HG03135 (cell line): ENCODE measurements at regions not wholly inside any gene's neighbourhood (a gene's known extent, or its start where the extent isn't known, plus 50 kb on each side); places are given as distances from the start of the nearest gene placed in this dataset.
A peak's percentile ranks its signal among the peaks of the same experiment; 100 is the strongest.
"Not testable (repeated sequence)": the region's sequence is repeated elsewhere in the genome, so short reads cannot be mapped to it uniquely, and the experiment has no call there.

Source experiments
- ATAC-seq: cut with Tn5 transposase; IDR thresholded peaks from one replicate; pipeline ENCODE4 v1.9.1; 2021; ENCODE audit warnings: mild to moderate bottlenecking, moderate library complexity; ENCODE audit not compliant: unreplicated experiment

DNA sequence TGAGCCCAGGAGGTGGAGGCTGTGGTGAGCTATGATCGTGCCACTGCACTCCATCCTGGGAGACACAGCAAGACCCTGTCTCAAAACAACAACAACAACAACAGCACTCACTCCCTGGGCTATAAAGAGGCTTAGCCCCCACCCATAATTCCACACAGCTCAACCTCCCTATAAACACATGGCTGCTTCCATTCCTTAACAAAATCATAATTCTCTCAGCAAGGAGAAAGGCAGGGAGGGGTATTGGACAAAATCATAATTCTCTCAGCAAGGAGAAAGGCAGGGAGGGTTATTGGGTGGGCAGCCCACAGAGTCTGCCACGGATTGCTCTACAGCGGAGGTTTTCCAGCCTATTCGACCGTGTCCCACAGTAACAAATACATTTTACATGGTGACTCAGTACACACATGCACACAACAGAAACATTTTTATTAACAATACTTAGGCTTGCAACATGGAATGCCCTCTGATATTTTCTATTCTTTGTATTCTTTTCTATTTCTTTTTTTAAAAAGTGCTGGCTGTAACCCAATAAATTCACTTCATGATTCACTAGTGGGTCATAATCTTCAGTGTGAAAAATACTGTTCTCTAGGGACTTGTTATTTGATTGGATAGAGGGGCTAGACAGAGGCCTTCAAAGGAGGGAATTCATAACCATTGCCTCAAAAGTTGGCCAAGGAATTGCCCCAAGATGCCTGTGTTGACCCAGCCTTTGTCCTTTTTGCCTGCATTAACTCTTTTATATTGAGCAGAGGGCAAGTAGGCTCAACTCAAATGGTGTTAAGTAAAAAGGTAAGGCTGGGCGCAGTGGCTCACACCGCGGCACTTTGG, 50.6 kb upstream of the ZMYND8 start:
- ATAC-seq, result no peak

DNA sequence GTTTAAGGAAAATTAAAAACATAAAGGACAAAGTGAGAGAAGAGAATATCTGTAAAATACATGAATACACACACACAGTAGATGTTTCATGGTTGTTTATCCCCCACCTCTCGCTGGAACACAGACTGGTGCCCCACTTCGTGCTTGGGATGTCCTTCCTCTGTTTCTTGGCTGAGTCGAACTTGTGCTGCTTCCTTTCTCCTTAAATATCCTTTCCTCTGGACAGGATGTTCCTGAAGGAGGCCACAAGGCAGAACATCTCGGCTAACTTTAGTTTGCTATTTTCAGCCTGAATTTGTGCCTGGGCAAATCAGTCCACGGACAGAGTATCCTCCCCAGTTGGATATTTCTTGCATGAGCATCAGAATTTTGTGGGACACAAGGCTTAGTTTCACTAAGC, 54.7 kb upstream of the ZMYND8 start:
- no peak for ATAC-seq

DNA sequence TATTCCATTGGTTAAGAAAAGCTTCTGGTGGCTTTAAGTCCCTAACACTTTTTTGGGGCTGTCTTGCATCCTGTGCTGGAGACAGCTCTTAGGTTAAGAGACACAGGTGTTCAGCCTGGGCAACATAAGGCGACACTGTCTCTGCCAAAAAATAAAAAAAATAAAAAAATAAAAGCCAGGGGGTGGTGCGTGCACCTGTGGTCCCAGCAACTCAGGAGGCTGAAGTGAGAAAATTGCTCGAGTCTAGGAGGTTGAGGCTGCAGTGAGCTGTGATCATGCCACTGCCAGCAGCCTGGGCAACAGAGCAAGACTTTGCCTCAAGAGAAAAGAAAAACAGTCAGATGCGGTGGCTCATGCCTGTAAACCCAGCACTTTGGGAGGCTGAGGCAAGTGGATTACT, 55.6 kb upstream of the ZMYND8 start:
- no peak for ATAC-seq

DNA sequence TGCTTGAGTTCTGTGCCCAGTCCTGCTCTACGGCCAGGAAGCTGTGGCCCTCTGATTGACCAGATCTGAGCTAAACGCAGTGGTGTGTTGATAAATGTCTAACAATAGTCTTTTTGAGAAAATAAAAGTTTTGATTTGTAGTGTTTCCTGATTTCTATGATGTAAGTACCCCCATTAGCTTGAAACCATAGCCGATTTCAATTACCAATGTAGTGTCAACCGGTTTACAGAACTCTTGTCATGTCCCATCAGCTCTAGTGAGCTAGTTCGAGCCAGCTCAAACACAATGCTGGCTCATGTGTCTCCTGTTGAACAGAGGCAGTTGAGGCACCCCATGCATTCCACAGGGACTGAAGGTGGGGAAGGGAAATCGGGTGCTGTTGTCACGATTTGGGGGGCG, 56.7 kb upstream of the ZMYND8 start:
- ATAC-seq, result no peak

DNA sequence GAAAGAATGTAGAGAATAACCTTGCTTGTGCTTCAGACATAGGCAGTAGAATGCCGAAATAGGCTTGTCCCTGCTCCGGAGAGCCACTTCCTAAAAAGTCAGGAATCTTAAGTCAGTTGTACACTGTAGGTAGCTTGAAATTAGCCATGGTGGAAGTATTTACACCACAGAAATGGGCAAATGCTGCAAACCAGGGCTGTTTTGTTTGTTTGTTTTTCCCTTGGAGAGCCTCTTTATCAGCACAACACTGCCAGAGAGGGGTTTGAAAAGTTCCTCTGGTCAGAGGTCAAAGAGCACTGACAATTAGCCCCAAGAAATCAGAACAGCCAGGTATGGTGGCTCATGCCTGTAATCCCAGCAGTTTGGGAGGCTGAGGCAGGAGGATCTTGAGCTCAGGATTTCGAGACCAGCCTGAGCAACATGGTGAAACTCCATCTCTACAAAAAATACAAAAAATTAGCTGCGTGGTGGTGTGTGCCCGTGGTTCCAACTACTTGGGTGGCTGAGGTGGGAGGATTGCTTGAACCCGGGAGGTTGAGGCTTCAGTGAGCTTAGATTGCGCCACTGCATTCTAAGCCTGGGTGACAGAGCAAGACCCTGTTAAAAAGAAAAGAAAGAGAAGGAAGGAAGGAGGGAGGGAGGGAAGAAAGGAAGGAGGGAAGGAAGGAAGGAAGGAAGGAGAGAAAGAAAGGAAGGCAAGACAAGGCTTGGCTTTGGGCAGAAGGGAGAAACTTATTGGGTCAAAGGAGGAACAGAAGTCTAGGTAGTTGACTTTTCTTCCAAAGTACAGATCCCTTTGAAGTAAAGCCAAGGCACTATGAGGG, 61.0 kb upstream of the ZMYND8 start:
- no peak for ATAC-seq

DNA sequence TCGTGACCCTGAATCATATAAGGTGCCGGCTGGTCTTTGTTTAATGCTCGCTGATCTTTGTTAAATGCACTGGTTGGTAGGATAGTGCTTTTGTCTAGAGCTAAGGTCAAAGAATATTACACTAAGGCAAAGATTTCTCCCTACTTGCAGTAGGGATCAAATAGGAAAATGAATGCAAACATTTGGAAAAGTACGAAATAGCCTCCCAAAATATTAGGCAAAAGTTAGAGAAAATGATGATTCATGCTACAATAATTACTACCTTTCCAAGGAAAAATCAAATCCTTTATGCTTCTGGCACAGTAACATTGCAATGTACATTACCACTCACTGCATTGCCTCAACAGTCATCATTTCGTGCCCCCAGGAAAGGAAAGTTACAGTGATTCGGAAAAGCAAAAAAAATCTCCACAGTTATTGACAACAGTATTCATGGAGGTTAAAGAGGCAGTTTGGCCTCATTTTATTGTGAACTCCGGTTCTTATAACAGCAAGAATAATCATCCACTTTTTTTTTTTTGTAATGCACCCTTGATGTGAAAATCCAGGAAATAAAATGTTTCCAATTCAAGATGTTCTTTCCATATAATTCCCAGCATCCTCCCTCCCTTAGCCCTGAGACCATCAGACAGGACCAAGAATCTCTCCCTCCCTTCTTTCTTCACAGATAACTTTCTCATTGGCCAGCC, 61.7 kb upstream of the ZMYND8 start:
- ATAC-seq, result no peak

DNA sequence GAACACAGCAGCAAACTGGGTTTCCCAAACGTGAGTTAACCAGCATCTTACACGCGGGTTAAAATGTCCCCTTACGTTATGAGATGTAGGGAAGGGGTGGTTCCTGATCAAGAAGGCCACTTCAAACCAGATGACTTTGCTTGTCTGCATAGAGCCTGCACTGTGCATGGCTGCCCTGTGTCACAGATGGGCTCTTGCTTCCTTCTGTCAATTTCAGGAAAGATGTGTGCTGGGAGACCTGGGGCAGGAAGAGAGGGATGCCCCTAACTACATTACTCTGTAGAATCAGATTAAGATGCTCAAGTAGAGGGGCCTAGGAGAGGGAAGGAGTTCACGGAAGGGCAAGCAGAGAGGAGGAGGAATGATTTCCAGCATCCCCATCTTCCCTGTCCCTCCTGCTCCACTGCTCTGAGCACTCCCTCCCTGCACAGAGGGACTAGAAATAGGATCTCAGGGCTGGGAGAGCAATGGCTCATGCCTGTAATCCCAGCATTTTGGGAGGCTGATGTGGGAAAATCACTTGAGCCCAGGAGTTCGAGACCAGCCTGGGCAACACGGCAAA, 63.5 kb upstream of the ZMYND8 start:
- no peak for ATAC-seq

DNA sequence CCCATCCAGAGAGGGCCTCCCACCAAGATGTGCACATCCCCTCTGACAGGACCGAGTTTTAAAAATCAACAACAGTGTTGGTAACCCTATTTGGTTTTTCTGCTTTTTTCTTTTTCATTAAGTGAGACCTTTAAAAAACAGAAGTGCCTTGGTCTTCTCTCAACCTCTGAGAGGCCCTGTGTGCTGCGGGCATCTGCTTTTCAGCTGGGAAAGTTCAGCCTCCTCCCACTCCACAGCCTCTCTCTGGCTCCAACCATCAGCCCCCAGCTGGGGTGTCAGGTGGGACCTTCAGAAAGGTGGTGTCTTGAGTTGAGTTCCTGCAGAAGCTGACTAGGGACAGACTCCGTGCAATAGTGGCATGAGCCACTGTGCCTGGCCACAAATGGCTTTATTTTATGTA, 64.6 kb upstream of the ZMYND8 start:
- no peak for ATAC-seq

DNA sequence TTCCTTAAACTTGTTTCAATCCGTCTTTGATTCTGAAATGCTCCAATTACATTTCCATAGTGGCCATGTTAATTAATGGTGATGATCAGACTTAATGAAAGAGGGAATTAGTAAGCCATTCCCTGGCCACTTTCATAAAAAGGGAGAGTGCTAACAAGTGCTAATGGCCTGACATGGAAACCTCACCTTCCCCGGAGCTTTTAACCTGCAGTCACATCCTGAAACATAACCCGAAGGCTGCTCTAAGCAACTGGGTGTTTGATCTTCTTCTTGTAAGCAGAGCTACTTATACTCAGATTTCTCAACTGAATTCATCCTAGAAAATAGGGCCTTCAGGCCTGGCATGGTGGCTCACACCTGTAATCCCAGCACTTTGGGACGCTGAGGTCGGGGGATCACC, 67.1 kb upstream of the ZMYND8 start:
- no peak for ATAC-seq

DNA sequence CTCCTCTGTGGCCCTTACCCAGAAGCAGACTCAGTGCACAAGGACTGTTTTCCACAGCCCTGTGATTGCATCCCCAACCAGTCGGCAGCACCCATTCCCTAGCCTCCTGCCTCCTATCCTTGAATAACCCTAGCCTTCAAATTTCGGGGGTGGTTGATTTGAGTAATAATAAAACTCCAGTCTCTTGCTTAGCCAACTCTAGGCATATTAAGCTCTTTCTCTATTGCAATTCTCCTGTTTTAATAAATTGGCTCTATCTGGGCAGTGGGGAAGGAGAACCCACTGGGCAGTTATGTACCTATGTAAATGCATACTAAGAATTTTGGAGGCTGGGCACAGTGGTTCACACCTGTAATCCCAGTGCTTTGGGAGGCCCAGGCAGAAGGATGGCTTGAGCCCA, 70.6 kb upstream of the ZMYND8 start:
- ATAC-seq, result no peak

DNA sequence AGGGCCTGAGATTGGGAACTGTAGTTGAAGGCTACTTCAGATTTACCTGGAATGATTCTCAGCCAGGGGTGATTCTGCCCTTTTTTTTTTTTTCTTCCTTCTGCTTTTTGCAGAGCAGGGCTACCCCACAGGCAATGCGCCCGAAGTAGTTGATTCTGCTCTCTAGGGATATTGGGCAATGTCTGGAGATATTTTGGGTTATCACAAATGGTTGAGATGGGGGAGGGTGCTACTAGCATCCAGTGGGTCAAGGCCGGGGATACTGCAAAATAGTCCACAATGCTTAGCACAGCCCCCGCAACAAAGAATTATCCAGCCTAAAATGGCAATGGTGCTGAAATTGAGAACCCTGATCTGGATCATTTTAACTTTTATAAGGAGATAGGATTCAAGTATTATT, 71.2 kb upstream of the ZMYND8 start:
- no peak for ATAC-seq

DNA sequence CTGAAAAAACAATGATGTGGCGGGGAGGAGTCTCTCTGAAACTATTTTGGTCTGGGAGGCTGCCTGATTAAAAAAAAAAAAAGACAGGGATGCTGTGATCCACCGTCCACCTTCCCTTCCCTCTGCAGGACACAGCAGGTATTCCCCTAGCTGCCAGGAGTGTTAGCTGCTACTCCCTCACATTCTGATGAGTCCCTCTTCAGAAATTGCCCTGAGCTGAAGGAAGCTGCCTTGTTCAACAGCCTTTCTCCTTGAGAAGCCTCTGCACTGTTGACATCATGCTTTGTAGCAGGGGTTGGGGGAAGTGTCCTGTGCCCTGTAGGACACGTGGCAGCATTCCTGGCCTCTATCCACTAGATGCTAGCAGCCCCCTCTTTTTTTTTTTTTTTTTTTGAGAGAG, 71.7 kb upstream of the ZMYND8 start:
- no peak for ATAC-seq

DNA sequence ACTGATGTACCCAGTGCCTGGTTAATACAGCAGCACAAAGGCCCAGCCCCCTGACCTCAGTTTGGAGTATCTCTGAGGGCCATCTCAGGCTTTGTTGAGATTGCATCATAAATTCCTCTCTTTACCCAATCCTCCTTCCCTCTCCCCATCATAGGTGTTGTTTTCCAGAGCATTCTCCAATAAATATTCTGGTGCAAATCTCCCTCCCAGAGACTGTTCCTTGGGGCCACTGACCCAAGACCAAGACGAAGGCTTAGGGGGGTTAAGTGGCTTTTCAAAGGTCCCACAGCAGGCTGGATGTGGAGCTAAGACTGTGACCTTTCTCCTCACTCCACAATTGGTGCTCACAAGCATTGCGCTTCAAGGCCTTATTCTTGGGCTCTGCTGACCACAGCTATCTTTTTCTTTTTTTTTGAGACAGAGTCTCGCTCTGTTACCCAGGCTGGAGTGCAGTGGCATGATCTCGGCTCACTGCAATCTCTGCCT, 72.4 kb upstream of the ZMYND8 start:
- no peak for ATAC-seq

DNA sequence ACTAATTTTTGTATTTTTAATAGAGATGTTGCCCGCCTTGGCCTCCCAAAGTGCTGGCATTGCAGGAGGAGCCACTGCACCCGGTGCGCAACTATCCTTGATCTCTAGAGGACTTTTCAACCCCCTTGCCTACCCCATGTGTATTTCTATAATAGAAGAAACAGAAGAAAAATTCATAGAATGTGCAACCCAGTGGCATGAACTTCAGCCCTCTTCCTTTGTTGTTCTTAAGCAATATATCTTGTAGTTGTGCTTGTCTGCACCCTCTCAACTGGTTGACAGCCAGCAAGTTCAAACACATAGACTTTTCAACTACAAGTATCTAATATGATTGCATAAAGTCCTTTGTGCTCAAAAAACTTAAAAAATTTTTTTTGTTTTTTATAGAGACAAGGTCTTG, 72.3 kb upstream of the NCOA3 start:
- ATAC-seq, result no peak

DNA sequence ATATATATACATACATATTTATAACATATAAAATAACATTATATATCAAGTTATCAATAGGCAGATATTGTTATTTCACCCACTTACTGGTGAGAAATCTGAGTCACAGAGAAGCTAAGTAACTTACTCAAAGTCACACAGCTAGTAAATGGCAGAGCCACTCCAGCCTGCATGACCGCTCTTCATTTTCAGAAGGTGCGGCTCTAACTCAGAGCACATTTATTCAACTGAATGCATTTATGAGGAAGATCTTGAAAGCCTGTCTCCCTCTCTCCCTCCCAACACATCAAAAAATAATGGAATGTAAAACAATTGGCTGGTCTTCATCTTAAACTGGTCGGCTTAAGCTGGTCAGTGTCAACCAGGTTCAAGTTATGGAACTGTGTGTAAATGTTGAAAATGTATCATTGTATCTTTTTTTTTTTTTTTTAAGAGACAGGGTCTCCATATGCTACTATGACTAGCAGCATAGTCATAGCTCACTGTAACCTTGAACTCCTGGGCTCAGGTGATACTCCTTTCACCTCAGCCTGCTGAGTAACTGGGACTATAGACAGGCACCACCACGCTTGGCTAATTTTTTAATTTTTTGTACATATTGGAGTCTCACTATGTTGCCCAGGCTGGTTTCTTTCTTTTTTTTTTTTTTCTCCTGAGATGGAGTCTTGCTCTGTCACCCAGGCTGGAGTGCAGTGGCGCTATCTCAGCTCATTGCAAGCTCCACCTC, 70.7 kb upstream of the NCOA3 start:
- no peak for ATAC-seq

DNA sequence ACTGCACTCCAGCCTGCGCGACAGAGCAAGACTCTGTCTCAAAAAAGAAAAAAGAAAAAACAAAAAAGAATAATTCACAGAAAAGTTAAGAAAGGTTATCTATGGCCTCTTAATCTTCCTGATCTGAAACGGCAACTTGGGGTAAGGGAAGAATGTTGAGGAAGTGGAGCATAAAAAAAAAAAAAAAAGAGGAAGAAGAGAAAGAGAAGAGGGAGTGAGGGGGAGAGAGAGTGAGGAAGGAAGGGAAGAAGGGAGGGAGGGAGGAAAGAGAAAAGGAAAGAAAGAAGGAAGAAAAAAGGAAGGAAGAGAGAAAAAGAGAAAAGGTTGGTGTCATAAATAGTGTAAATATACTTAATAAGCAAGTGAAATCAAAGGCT, 68.9 kb upstream of the NCOA3 start:
- no peak for ATAC-seq

DNA sequence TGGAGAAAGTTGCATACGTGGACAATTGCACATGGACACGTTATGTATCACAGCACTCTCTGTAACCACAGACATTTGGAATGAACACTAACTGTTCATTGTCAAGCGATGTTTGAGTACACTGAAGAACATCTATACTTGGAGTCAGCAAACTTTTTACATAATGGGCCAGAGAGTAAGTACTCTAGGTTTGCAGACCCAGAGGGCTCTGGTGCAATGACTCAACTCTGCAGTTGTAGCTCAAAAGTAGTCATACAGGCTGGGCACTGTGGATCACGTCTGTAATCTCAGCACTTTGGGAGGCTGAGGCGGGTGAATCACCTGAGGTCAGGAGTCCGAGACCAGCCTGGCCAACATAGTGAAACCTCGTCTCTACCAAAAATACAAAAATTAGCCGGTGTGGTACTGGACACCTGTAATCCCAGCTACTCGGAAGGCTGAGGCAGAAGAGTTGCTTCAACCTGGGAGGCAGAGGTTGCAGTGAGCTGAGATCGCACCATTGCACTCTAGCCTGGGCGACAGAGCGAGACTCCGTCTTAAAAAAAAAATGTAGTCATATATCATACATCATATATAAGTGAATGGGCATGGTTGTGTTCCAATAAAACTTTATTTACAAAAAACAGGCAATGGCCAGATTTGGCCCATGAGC, 67.4 kb upstream of the NCOA3 start:
- ATAC-seq, result not testable (repeated sequence)

DNA sequence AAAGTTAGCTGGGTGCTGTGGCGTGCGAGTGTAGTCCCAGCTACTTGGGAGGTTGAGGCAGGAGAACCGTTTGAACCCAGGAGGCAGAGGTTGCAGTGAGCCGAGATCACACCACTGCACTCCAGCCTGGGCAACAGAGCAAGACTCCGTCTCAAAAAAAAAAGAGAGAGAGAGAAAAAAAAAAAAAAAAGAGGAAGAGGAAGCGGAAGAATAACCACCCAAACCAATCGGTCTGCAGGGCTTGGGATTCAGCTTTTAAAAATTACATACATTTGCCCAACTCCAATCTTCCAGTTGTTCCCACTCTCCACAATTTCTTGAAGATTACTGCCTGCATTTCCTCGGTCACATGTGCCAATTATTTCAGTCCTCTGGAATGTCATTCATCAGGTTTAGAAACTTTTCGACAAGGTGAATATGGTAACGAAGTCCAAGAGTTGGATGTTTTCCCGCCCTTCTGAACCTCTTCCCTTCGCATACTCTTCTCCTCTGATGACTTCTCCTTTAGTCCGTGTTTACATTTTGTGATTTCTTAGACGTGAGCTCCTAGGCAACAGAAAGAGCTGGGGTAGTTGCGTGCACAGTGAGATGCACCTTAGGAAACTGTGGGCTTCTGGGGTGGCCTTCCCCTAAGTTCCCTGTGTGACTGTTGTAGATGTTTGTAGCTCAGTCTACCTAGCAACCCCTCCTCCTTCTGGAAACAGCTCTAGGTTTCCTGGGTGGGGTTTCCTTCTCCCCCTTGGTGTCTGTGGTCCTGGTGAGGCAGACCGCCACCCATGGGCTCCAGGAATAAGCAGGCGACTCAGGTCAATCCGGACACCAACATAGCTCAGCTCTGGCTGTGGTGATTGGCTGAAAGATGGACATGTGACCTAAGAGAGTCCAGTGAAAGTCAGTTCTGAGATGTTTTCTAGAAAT, 63.0 kb upstream of the NCOA3 start:
- ATAC-seq, result peak; percentile 45
